22Rv1 (cell line): ENCODE measurements at regions not wholly inside any gene's neighbourhood (a gene's known extent, or its start where the extent isn't known, plus 50 kb on each side); places are given as distances from the start of the nearest gene placed in this dataset.

Experiments
- ZFX ChIP-seq: fragments of 450-650 bp; IDR thresholded peaks from 2 replicates; pipeline ENCODE4 v1.6.1; 2017; ENCODE audit warnings: antibody characterized with exemption, borderline replicate concordance
- TF ChIP-seq, protein P1 (sequence below): fragments of 450-650 bp; IDR thresholded peaks from 2 replicates; pipeline ENCODE4 v1.5.1; 2017; ENCODE audit warnings: mild to moderate bottlenecking

DNA sequence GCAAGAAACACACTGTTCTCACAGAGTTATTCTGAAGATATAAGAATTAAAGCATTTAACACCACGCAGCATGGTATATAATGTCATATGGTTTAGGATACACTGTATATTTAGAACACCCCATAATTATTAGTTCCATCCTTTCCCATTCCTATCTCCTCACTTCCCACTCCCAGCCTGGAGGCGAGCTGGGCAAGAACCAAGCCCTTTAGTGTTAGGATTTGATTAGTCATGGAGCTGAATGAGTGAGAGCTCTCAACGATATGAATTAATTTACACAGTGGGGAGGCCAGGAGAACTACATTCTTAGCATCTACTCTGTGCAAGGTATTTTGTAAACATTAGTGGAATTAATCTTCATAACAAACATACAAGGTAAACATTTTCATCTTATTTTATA lies 934.3 kb downstream of the DIAPH3 start:
- TF ChIP-seq, protein P1, sequence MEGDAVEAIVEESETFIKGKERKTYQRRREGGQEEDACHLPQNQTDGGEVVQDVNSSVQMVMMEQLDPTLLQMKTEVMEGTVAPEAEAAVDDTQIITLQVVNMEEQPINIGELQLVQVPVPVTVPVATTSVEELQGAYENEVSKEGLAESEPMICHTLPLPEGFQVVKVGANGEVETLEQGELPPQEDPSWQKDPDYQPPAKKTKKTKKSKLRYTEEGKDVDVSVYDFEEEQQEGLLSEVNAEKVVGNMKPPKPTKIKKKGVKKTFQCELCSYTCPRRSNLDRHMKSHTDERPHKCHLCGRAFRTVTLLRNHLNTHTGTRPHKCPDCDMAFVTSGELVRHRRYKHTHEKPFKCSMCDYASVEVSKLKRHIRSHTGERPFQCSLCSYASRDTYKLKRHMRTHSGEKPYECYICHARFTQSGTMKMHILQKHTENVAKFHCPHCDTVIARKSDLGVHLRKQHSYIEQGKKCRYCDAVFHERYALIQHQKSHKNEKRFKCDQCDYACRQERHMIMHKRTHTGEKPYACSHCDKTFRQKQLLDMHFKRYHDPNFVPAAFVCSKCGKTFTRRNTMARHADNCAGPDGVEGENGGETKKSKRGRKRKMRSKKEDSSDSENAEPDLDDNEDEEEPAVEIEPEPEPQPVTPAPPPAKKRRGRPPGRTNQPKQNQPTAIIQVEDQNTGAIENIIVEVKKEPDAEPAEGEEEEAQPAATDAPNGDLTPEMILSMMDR, result no peak
- TF ChIP-seq ZFX, result no peak
